Esophagus squamous epithelium (tissue), 5 donors: ENCODE measurements at regions not wholly inside any gene's neighbourhood (a gene's known extent, or its start where the extent isn't known, plus 50 kb on each side); places are given as distances from the start of the nearest gene placed in this dataset.

ENCODE experiments used
- DNase-seq: peaks from one replicate; lab custom pipeline; 2025; lab: John Stamatoyannopoulos, UW
- H3K27ac ChIP-seq, 4 donors: fragments of 200-600 bp; sonication (generic); one replicate each; pipeline ENCODE4 v1.5.1; 2016 to 2019; ENCODE audit warnings: mild to moderate bottlenecking in 1 of 4
- H3K27me3 ChIP-seq, 4 donors: fragments of 200-600 bp; sonication (generic); 1 replicate in 3 of 4; 2 replicates in 1 of 4; pipeline versions ENCODE4 v1.5.1 to v1.6.0; 2017 to 2021; ENCODE audit warnings: antibody characterized with exemption in 1 of 4
- H3K36me3 ChIP-seq, 3 donors: fragments of 200-600 bp; sonication (generic); one replicate each; pipeline ENCODE4 v1.5.1; 2016 to 2019
- H3K4me1 ChIP-seq, 3 donors: fragments of 200-600 bp; sonication (generic); one replicate each; pipeline ENCODE4 v1.5.1; 2017 to 2019
- H3K4me3 ChIP-seq, 4 donors: fragments of 200-600 bp; sonication (generic); 1 replicate in 3 of 4; 2 replicates in 1 of 4; pipeline ENCODE4 v1.5.1; 2016 to 2019; ENCODE audit warnings: mild to moderate bottlenecking in 2 of 4, moderate library complexity in 1 of 4
- H3K9me3 ChIP-seq, 3 donors: fragments of 200-600 bp; sonication (generic); one replicate each; pipeline ENCODE4 v1.5.1; 2016 to 2019
- CTCF ChIP-seq, 6 experiments: fragments of 450-650 bp in 4 of 6; fragments of 200-600 bp in 2 of 6; sonication (generic) in 2 of 6; IDR thresholded peaks; one replicate each; pipeline ENCODE4 v1.5.1; 2016 to 2019; ENCODE audit warnings: antibody characterized with exemption in 6 of 6, mild to moderate bottlenecking in 4 of 6, moderate library complexity in 4 of 6
- POLR2A ChIP-seq, 4 donors: fragments of 450-650 bp; IDR thresholded peaks; one replicate each; pipeline ENCODE4 v1.6.1; 2017; ENCODE audit warnings: antibody characterized with exemption in 4 of 4, mild to moderate bottlenecking in 4 of 4, moderate library complexity in 3 of 4
- WGBS, 2 donors: methylation state at CpG; one replicate each; pipeline ENCODE4 v1.1.5; 2018; 5-methylcytosine and 5-hydroxymethylcytosine counted together
- intact Hi-C: fragments of 100-400 bp; cut with DNase I; formaldehyde crosslinking; loops from one replicate; pipeline ENCODE4 v1.15.0; 2022
- donor health status: DM: yes; HTN: yes; CAD: no.

GRCh38 chrX:42220083-42220482 is 296.7 kb upstream of the CASK start:
- no peak for DNase-seq
- Histone ChIP-seq H3K4me1 (no peaks in the 10 kb centered on the region), H3K36me3 (no peaks in the 10 kb centered on the region), H3K9me3 (no peaks in the 10 kb centered on the region), H3K4me3 (no peak overlapping the region), H3K27ac (no peak overlapping the region), H3K27me3 (no peaks in the 10 kb centered on the region)
- WGBS, 2 donors = 75 to 93% methylated on average over 3 to 6 of the region's 6 CpGs
- TF ChIP-seq CTCF (IDR thresholded peaks at IDR 0.05) (no peak), POLR2A (IDR thresholded peaks at IDR 0.05) (no peak)
- intact Hi-C loops = no loop called here

GRCh38 chrX:42219231-42219630 is 295.9 kb upstream of the CASK start:
- no peaks in the 10 kb centered on the region for H3K27me3 ChIP-seq
- no peak for DNase-seq
- intact Hi-C loops = no loop called here
- no peak overlapping the region for H3K27ac ChIP-seq
- TF ChIP-seq POLR2A (IDR thresholded peaks at IDR 0.05) = no peak
- TF ChIP-seq CTCF (IDR thresholded peaks at IDR 0.05) = no peak
- H3K4me3 ChIP-seq = no peak overlapping the region
- no peaks in the 10 kb centered on the region for H3K36me3 ChIP-seq
- H3K4me1 ChIP-seq = no peaks in the 10 kb centered on the region
- H3K9me3 ChIP-seq = no peaks in the 10 kb centered on the region

GRCh38 chrX:42195506-42195905 is 272.2 kb upstream of the CASK start:
- intact Hi-C loops = no loop called here
- no peak for TF ChIP-seq CTCF (IDR thresholded peaks at IDR 0.05)
- no peak for TF ChIP-seq POLR2A (IDR thresholded peaks at IDR 0.05)
- H3K27me3 ChIP-seq = no peaks in the 10 kb centered on the region
- no peak for DNase-seq
- no peaks in the 10 kb centered on the region for H3K9me3 ChIP-seq
- H3K4me3 ChIP-seq = no peak overlapping the region
- H3K27ac ChIP-seq = no peak overlapping the region
- 60 to 67% methylated on average over 1 of the region's 1 CpG for WGBS, 2 donors
- H3K4me1 ChIP-seq = no peaks in the 10 kb centered on the region
- H3K36me3 ChIP-seq = no peaks in the 10 kb centered on the region

GRCh38 chrX:42189576-42189975 is 266.2 kb upstream of the CASK start:
- Histone ChIP-seq H3K4me3 (no peak overlapping the region), H3K27ac (no peak overlapping the region), H3K4me1 (no peaks in the 10 kb centered on the region), H3K9me3 (no peaks in the 10 kb centered on the region), H3K27me3 (no peaks in the 10 kb centered on the region), H3K36me3 (no peaks in the 10 kb centered on the region)
- TF ChIP-seq POLR2A (IDR thresholded peaks at IDR 0.05) (no peak), CTCF (IDR thresholded peaks at IDR 0.05) (no peak)
- WGBS, 2 donors = 65 to 77% methylated on average over 3 of the region's 4 CpGs
- intact Hi-C loops = no loop called here
- no peak for DNase-seq

GRCh38 chrX:42188730-42189129 is 265.4 kb upstream of the CASK start:
- Histone ChIP-seq H3K4me1 (no peaks in the 10 kb centered on the region), H3K27me3 (no peaks in the 10 kb centered on the region), H3K9me3 (no peaks in the 10 kb centered on the region), H3K36me3 (no peaks in the 10 kb centered on the region), H3K4me3 (no peak overlapping the region), H3K27ac (no peak overlapping the region)
- no peak for DNase-seq
- no peak for TF ChIP-seq POLR2A (IDR thresholded peaks at IDR 0.05)
- intact Hi-C loops = no loop called here
- WGBS, 2 donors = 66 to 92% methylated on average over 3 to 5 of the region's 5 CpGs

DNA sequence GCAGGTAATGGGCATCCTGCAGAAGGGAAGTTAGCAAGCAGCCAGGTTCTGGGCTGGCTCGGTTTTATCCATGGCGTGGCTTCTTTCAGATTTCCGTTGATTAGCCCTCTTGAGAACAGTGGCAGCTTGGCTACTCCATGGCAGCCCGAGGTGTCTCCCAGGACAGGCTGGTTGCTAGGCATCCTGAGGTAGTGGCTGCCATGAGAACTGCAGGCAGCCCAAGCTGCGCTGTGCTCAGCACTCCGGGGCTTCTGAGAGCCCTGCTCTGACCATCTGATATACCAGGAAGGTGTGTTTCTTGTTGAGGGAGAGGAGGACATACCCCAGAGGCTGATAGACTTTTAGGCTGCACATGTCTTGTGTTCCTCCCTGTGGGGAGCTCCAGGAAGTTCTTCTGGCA is 253.4 kb upstream of the CASK start:
- H3K36me3 ChIP-seq = no peaks in the 10 kb centered on the region
- H3K4me3 ChIP-seq = no peak overlapping the region
- TF ChIP-seq POLR2A (IDR thresholded peaks at IDR 0.05) (no peak), CTCF (IDR thresholded peaks at IDR 0.05) (no peak)
- H3K27me3 ChIP-seq = no peaks in the 10 kb centered on the region
- intact Hi-C loops = no loop called here
- 49% methylated on average over 3 of the region's 6 CpGs; no CpG with 5 or more reads in 1 of the 2 donors for WGBS, 2 donors
- H3K27ac ChIP-seq = no peak overlapping the region
- H3K4me1 ChIP-seq = no peaks in the 10 kb centered on the region
- H3K9me3 ChIP-seq = no peaks in the 10 kb centered on the region
- DNase-seq = no peak
